ENCODE measurements at regions not wholly inside any gene's neighbourhood (a gene's known extent, or its start where the extent isn't known, plus 50 kb on each side); places are given as distances from the start of the nearest gene placed in this dataset.

DNA sequence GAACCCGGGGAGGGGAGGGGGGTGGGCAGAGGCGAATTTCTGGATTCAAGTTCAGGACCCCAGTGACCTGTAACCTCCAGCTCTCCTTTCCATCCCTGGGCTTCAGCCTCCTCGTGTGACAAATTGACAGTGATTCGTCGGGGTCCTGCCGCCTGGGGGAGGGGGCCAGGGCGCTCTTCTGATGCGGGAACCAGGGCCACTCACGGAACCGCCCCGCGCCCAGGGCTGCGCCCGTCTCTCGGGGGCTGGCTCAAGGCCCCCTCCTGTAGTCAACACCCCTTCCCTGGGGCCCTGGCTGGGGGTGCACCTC, 92.8 kb upstream of the ANO1 start:
- TF ChIP-seq POLR2A (IDR thresholded peaks at IDR 0.05): no peak
- TF ChIP-seq, protein P1, sequence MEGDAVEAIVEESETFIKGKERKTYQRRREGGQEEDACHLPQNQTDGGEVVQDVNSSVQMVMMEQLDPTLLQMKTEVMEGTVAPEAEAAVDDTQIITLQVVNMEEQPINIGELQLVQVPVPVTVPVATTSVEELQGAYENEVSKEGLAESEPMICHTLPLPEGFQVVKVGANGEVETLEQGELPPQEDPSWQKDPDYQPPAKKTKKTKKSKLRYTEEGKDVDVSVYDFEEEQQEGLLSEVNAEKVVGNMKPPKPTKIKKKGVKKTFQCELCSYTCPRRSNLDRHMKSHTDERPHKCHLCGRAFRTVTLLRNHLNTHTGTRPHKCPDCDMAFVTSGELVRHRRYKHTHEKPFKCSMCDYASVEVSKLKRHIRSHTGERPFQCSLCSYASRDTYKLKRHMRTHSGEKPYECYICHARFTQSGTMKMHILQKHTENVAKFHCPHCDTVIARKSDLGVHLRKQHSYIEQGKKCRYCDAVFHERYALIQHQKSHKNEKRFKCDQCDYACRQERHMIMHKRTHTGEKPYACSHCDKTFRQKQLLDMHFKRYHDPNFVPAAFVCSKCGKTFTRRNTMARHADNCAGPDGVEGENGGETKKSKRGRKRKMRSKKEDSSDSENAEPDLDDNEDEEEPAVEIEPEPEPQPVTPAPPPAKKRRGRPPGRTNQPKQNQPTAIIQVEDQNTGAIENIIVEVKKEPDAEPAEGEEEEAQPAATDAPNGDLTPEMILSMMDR (IDR thresholded peaks at IDR 0.05 in 4 of 5, conservative IDR thresholded peaks at IDR 0.05 in 1 of 5): no peak
